HFFc6 (cell line): ENCODE measurements at regions not wholly inside any gene's neighbourhood (a gene's known extent, or its start where the extent isn't known, plus 50 kb on each side); places are given as distances from the start of the nearest gene placed in this dataset.

Experiments used
- DNase-seq: peaks from one replicate; pipeline ENCODE4 v3.0.0-alpha.2; 2018
- H3K27ac Mint-ChIP-seq: 2 replicates; pipeline ENCODE4 v1.8.0; 2020; ENCODE audit warnings: mild to moderate bottlenecking, mixed read lengths
- H3K27me3 Mint-ChIP-seq: 2 replicates; pipeline ENCODE4 v1.8.0; 2021; ENCODE audit warnings: mild to moderate bottlenecking, moderate library complexity, mixed read lengths; ENCODE audit not compliant: insufficient read depth
- H3K36me3 Mint-ChIP-seq: 2 replicates; pipeline ENCODE4 v1.8.0; 2021; ENCODE audit warnings: low read depth, mixed read lengths
- H3K4me1 Mint-ChIP-seq: 2 replicates; pipeline ENCODE4 v1.8.0; 2020; ENCODE audit warnings: low read depth, mixed read lengths
- H3K4me3 Mint-ChIP-seq: 2 replicates; pipeline ENCODE4 v1.8.0; 2020; ENCODE audit warnings: mild to moderate bottlenecking, moderate library complexity, mixed read lengths
- H3K9me3 Mint-ChIP-seq: 2 replicates; pipeline ENCODE4 v1.8.0; 2020; ENCODE audit warnings: mild to moderate bottlenecking, mixed read lengths
- TF ChIP-seq, protein P1 (sequence below): fragments of 200-600 bp; sonication (generic); IDR thresholded peaks from 2 replicates; pipeline ENCODE4 v1.5.0; 2021; ENCODE audit warnings: antibody characterized with exemption, mild to moderate bottlenecking

- H3K9me3 Mint-ChIP-seq = no peaks in the 10 kb centered on the region
- H3K27ac Mint-ChIP-seq = no peak overlapping the region
- no peak for DNase-seq
- H3K27me3 Mint-ChIP-seq = no peaks in the 10 kb centered on the region; the same call in 1 of the 2 replicates
- TF ChIP-seq, protein P1, sequence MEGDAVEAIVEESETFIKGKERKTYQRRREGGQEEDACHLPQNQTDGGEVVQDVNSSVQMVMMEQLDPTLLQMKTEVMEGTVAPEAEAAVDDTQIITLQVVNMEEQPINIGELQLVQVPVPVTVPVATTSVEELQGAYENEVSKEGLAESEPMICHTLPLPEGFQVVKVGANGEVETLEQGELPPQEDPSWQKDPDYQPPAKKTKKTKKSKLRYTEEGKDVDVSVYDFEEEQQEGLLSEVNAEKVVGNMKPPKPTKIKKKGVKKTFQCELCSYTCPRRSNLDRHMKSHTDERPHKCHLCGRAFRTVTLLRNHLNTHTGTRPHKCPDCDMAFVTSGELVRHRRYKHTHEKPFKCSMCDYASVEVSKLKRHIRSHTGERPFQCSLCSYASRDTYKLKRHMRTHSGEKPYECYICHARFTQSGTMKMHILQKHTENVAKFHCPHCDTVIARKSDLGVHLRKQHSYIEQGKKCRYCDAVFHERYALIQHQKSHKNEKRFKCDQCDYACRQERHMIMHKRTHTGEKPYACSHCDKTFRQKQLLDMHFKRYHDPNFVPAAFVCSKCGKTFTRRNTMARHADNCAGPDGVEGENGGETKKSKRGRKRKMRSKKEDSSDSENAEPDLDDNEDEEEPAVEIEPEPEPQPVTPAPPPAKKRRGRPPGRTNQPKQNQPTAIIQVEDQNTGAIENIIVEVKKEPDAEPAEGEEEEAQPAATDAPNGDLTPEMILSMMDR = no peak
- peaks cover 8% of the 10 kb centered on the region for H3K4me1 Mint-ChIP-seq
- no peak overlapping the region for H3K4me3 Mint-ChIP-seq
- no peaks in the 10 kb centered on the region for H3K36me3 Mint-ChIP-seq
Observed at GRCh38 chr12:88756917-88757316, 176.6 kb upstream of the KITLG start.

GRCh38 chr12:88756153-88756552, 175.9 kb upstream of the KITLG start:
- TF ChIP-seq, protein P1 = no peak
- H3K4me3 Mint-ChIP-seq = no peak overlapping the region
- H3K4me1 Mint-ChIP-seq = peaks cover 8% of the 10 kb centered on the region
- H3K27me3 Mint-ChIP-seq = no peaks in the 10 kb centered on the region; the same call in 1 of the 2 replicates
- no peak overlapping the region for H3K27ac Mint-ChIP-seq
- no peaks in the 10 kb centered on the region for H3K36me3 Mint-ChIP-seq
- DNase-seq = no peak
- H3K9me3 Mint-ChIP-seq = no peaks in the 10 kb centered on the region

GRCh38 chr12:88753707-88754106, 173.4 kb upstream of the KITLG start:
- no peak for DNase-seq
- Mint-ChIP-seq H3K9me3 (no peaks in the 10 kb centered on the region), H3K27ac (no peak overlapping the region), H3K4me1 (peaks cover 8% of the 10 kb centered on the region), H3K4me3 (no peak overlapping the region), H3K27me3 (no peaks in the 10 kb centered on the region; the same call in 1 of the 2 replicates), H3K36me3 (no peaks in the 10 kb centered on the region)
- TF ChIP-seq, protein P1 = no peak

DNA sequence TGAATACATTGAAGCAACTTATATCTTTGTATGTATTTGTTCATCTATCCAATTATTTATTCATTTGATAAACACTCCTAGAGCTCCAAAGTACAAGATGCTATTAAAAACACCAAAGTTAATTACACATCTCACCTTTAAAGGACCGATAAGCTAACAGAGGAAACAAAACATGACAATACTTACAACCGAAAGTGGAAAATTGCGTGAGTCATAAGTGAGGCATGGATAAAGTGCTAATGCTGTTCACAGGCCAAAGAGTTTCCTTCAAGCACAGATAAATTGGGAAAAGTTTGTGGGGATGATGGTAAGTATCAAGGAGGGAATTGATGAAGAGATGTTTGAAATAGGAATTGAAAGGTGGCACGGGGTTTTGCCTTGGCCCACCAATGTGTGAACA, 172.8 kb upstream of the KITLG start:
- H3K4me1 Mint-ChIP-seq = peaks cover 8% of the 10 kb centered on the region
- no peaks in the 10 kb centered on the region; the same call in 1 of the 2 replicates for H3K27me3 Mint-ChIP-seq
- no peaks in the 10 kb centered on the region for H3K9me3 Mint-ChIP-seq
- no peak overlapping the region for H3K27ac Mint-ChIP-seq
- TF ChIP-seq, protein P1 = no peak
- no peak overlapping the region for H3K4me3 Mint-ChIP-seq
- no peak for DNase-seq
- no peaks in the 10 kb centered on the region for H3K36me3 Mint-ChIP-seq

DNA sequence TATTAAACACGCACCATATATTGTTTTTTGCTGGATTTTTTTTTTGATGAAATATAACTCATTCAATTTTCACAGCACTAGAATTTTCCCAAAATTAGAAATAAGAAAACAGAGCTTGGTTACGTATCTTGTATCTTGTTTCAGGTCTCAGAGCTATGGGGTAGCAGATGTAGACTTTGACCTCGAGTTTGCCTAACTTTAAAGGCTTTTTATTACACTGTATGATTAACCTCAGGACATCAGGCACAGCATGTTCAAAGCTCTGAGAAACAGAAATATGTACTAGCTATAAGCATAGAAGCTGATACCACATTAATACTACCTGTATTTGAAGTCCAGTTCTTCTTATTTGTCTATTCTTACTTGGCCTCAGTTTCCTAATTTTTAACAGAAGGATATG, 171.9 kb upstream of the KITLG start:
- DNase-seq = no peak

More for the DNA sequence above, 171.9 kb upstream of the KITLG start:
- Mint-ChIP-seq H3K9me3 (no peaks in the 10 kb centered on the region), H3K27me3 (no peaks in the 10 kb centered on the region; the same call in 1 of the 2 replicates), H3K4me3 (no peak overlapping the region), H3K36me3 (no peaks in the 10 kb centered on the region), H3K27ac (no peak overlapping the region), H3K4me1 (peaks cover 17% of the 10 kb centered on the region)
- TF ChIP-seq, protein P1 = no peak
